Adrenal gland (tissue), 5 donors: ENCODE measurements at regions not wholly inside any gene's neighbourhood (a gene's known extent, or its start where the extent isn't known, plus 50 kb on each side); places are given as distances from the start of the nearest gene placed in this dataset.

Experiments used
- CTCF ChIP-seq, 6 experiments: fragments of 450-650 bp in 4 of 6; fragments of 200-600 bp in 2 of 6; sonication (generic) in 1 of 6; IDR thresholded peaks; 1 replicate in 5 of 6; 2 replicates in 1 of 6; pipeline versions ENCODE4 v1.5.1 to v1.8.0; 2016 to 2021; ENCODE audit warnings: antibody characterized with exemption in 6 of 6, mild to moderate bottlenecking in 2 of 6, moderate library complexity in 1 of 6
- POLR2A ChIP-seq, 2 donors: fragments of 450-650 bp; IDR thresholded peaks; one replicate each; pipeline ENCODE4 v1.6.1; 2017; ENCODE audit warnings: antibody characterized with exemption in 2 of 2, mild to moderate bottlenecking in 2 of 2, moderate library complexity in 1 of 2
- donor health status: DM: no; HTN: no; CAD: no.

GRCh38 chr2:77807531-77808215 lies 285.5 kb upstream of the LRRTM4 start:
- TF ChIP-seq POLR2A (IDR thresholded peaks at IDR 0.05) (no peak), CTCF (IDR thresholded peaks at IDR 0.05) (no peak)
